Caco-2 (cell line): ENCODE measurements at regions not wholly inside any gene's neighbourhood (a gene's known extent, or its start where the extent isn't known, plus 50 kb on each side); places are given as distances from the start of the nearest gene placed in this dataset.

Source experiments
- BruUV-seq: library from RNA; stranded (reverse); fragments of 400-500 nt; replicated peaks from 2 replicates; lab custom pipeline; 2021; lab: Mats Ljungman, UMichigan
- CTCF ChIA-PET: fragments of 300-600 bp; sonication (Branson Sonifier 250); formaldehyde crosslinking; loops from one replicate; lab custom pipeline; 2022; ENCODE audit warnings: antibody characterized with exemption; lab: Charles Lee
- POLR2A ChIA-PET: fragments of 300-600 bp; sonication (Branson Sonifier 250); formaldehyde crosslinking; loops from one replicate; lab custom pipeline; 2022; ENCODE audit warnings: antibody characterized with exemption; lab: Charles Lee
- DNase-seq, 2 experiments: peaks; one replicate each; pipeline versions ENCODE4 v3.0.0 to v3.0.0-alpha.2; 2020 to 2022
- H3K27me3 ChIP-seq: replicated peaks from 2 replicates; pipeline ENCODE4 v1.6.0; 2011; ENCODE audit warnings: low read length; ENCODE audit not compliant: control insufficient read depth, insufficient read depth
- H3K36me3 ChIP-seq: 2 replicates; pipeline ENCODE4 v1.5.1; 2011; ENCODE audit warnings: low read length; ENCODE audit not compliant: control insufficient read depth, insufficient read depth
- H3K4me1 ChIP-seq: fragments of 250-450 bp; sonication (Bioruptor Pico); 2 replicates; pipeline ENCODE4 v1.5.1; 2020; ENCODE audit warnings: mild to moderate bottlenecking
- H3K4me3 ChIP-seq: 2 replicates; pipeline ENCODE4 v1.5.1; 2011; ENCODE audit warnings: low read depth, mild to moderate bottlenecking, control low read depth, low read length
- H3K9me3 ChIP-seq: fragments of 250-450 bp; sonication (Bioruptor Pico); 2 replicates; pipeline ENCODE4 v1.5.1; 2020; ENCODE audit warnings: mild to moderate bottlenecking, moderate library complexity
- H3K27ac Mint-ChIP-seq: one replicate; pipeline ENCODE4 v1.8.0; 2022; ENCODE audit warnings: mixed read lengths; ENCODE audit not compliant: unreplicated experiment
- H3K27me3 Mint-ChIP-seq: one replicate; pipeline ENCODE4 v1.8.0; 2022; ENCODE audit warnings: mixed read lengths; ENCODE audit not compliant: insufficient read depth, unreplicated experiment
- H3K36me3 Mint-ChIP-seq: one replicate; pipeline ENCODE4 v1.8.0; 2022; ENCODE audit warnings: mild to moderate bottlenecking, mixed read lengths; ENCODE audit not compliant: insufficient read depth, unreplicated experiment
- H3K4me1 Mint-ChIP-seq: one replicate; pipeline ENCODE4 v1.8.0; 2022; ENCODE audit warnings: low read depth, mixed read lengths; ENCODE audit not compliant: unreplicated experiment
- H3K4me3 Mint-ChIP-seq: one replicate; pipeline ENCODE4 v1.8.0; 2022; ENCODE audit warnings: mild to moderate bottlenecking, moderate library complexity, mixed read lengths; ENCODE audit not compliant: unreplicated experiment
- H3K9me3 Mint-ChIP-seq: one replicate; pipeline ENCODE4 v1.8.0; 2022; ENCODE audit warnings: mixed read lengths; ENCODE audit not compliant: unreplicated experiment
- CTCF ChIP-seq, 2 experiments: fragments of 200-600 bp in 1 of 2; IDR thresholded peaks; 1 replicate in 1 of 2; 2 replicates in 1 of 2; pipeline versions ENCODE4 v1.5.1 to v1.8.0; 2011 to 2022; ENCODE audit warnings: antibody characterized with exemption in 1 of 2, control low read depth in 1 of 2, inconsistent platforms in 1 of 2, low read depth in 1 of 2, low read length in 1 of 2, mild to moderate bottlenecking in 1 of 2, moderate library complexity in 1 of 2; ENCODE audit not compliant: insufficient read depth in 1 of 2, severe bottlenecking in 1 of 2, unreplicated experiment in 1 of 2
- intact Hi-C: fragments of 100-400 bp; cut with micrococcal nuclease; formaldehyde crosslinking; loops from one replicate; pipeline ENCODE4 v1.10.0; 2022; ENCODE audit not compliant: unreplicated experiment

GRCh38 chr16:14344292-14344691 is 273.2 kb downstream of the MRTFB start:
- H3K9me3 Mint-ChIP-seq = peaks cover 37% of the 10 kb centered on the region
- Histone ChIP-seq H3K4me1 (no peaks in the 10 kb centered on the region), H3K9me3 (no peaks in the 10 kb centered on the region), H3K36me3 (no peaks in the 10 kb centered on the region), H3K27me3 (no peaks in the 10 kb centered on the region), H3K4me3 (no peak overlapping the region)
- no peak for TF ChIP-seq CTCF (IDR thresholded peaks at IDR 0.05; ENCODE audit: insufficient read depth in 1 of 2, low read depth in 1 of 2, low read length in 1 of 2, severe bottlenecking in 1 of 2, unreplicated experiment in 1 of 2)
- no peak for DNase-seq
- CTCF ChIA-PET = no interaction called here
- H3K27me3 Mint-ChIP-seq = no peaks in the 10 kb centered on the region
- intact Hi-C loops = no loop called here
- POLR2A ChIA-PET = no interaction called here
- no peaks in the 10 kb centered on the region for H3K4me1 Mint-ChIP-seq
- H3K4me3 Mint-ChIP-seq = no peak overlapping the region
- no peak overlapping the region for H3K27ac Mint-ChIP-seq
- BruUV-seq = no TSS peak
- peaks cover 5% of the 10 kb centered on the region for H3K36me3 Mint-ChIP-seq

GRCh38 chr16:14341324-14342225 is 270.5 kb downstream of the MRTFB start:
- no peak for TF ChIP-seq CTCF (IDR thresholded peaks at IDR 0.05; ENCODE audit: insufficient read depth in 1 of 2, low read depth in 1 of 2, low read length in 1 of 2, severe bottlenecking in 1 of 2, unreplicated experiment in 1 of 2)
- Mint-ChIP-seq H3K27ac (no peak overlapping the region), H3K4me3 (no peak overlapping the region), H3K4me1 (no peaks in the 10 kb centered on the region), H3K36me3 (peaks cover 5% of the 10 kb centered on the region), H3K9me3 (peaks cover 36% of the 10 kb centered on the region), H3K27me3 (no peaks in the 10 kb centered on the region)
- DNase-seq = no peak
- H3K4me1 ChIP-seq = no peaks in the 10 kb centered on the region
- intact Hi-C loops = no loop called here
- H3K36me3 ChIP-seq = no peaks in the 10 kb centered on the region
- no peaks in the 10 kb centered on the region for H3K9me3 ChIP-seq
- ChIA-PET POLR2A (no interaction called here), CTCF (interaction anchor here (0.6 kb wide), 1 partner anchor 87 kb away, joined by 3 read pairs; no protein-coding TSS in a partner anchor)
- H3K27me3 ChIP-seq = no peaks in the 10 kb centered on the region
- no TSS peak for BruUV-seq
- H3K4me3 ChIP-seq = no peak overlapping the region

- intact Hi-C loops = no loop called here
- Mint-ChIP-seq H3K36me3 (peaks cover under 1% of the 10 kb centered on the region), H3K4me1 (no peaks in the 10 kb centered on the region), H3K27ac (no peak overlapping the region), H3K4me3 (no peak overlapping the region), H3K27me3 (no peaks in the 10 kb centered on the region), H3K9me3 (peaks cover 27% of the 10 kb centered on the region)
- no peaks in the 10 kb centered on the region for H3K4me1 ChIP-seq
- BruUV-seq = no TSS peak
- H3K27me3 ChIP-seq = no peaks in the 10 kb centered on the region
- H3K9me3 ChIP-seq = no peaks in the 10 kb centered on the region
- H3K4me3 ChIP-seq = no peak overlapping the region
- no peak for TF ChIP-seq CTCF (IDR thresholded peaks at IDR 0.05; ENCODE audit: insufficient read depth in 1 of 2, low read depth in 1 of 2, low read length in 1 of 2, severe bottlenecking in 1 of 2, unreplicated experiment in 1 of 2)
- CTCF ChIA-PET = no interaction called here
- H3K36me3 ChIP-seq = no peaks in the 10 kb centered on the region
- no peak for DNase-seq
- POLR2A ChIA-PET = no interaction called here
These were observed 268.6 kb downstream of the MRTFB start for GRCh38 chr16:14339694-14340093.
